A673 (cell line): ENCODE measurements at regions not wholly inside any gene's neighbourhood (a gene's known extent, or its start where the extent isn't known, plus 50 kb on each side); places are given as distances from the start of the nearest gene placed in this dataset.

Experiments
- CTCF ChIP-seq: fragments of 300-800, 200-600 bp; sonication (generic); conservative IDR thresholded peaks from 2 replicates; pipeline ENCODE4 v1.5.1; 2017; ENCODE audit warnings: low read depth, mild to moderate bottlenecking, antibody characterized with exemption, low read length, moderate library complexity, mixed read lengths
- EZH2 ChIP-seq: fragments of 200-600 bp; sonication (generic); IDR thresholded peaks from 2 replicates; pipeline ENCODE4 v1.6.1; 2017; ENCODE audit warnings: borderline replicate concordance, low read depth, mild to moderate bottlenecking, mixed read lengths, antibody characterized with exemption, low read length; ENCODE audit not compliant: poor library complexity, severe bottlenecking

GRCh38 chrX:10965174-10965798, 145.8 kb upstream of the HCCS start:
- no peak for TF ChIP-seq CTCF
- TF ChIP-seq EZH2, result no peak
